Adrenal gland (tissue), 5 donors: ENCODE measurements at regions not wholly inside any gene's neighbourhood (a gene's known extent, or its start where the extent isn't known, plus 50 kb on each side); places are given as distances from the start of the nearest gene placed in this dataset.

ENCODE experiments used
- POLR2A ChIP-seq, 2 donors: fragments of 450-650 bp; IDR thresholded peaks; one replicate each; pipeline ENCODE4 v1.6.1; 2017; ENCODE audit warnings: antibody characterized with exemption in 2 of 2, mild to moderate bottlenecking in 2 of 2, moderate library complexity in 1 of 2
- TF ChIP-seq, protein P1 (sequence below), 6 experiments: fragments of 450-650 bp in 4 of 6; fragments of 200-600 bp in 2 of 6; sonication (generic) in 1 of 6; IDR thresholded peaks; 1 replicate in 5 of 6; 2 replicates in 1 of 6; pipeline versions ENCODE4 v1.5.1 to v1.8.0; 2016 to 2021; ENCODE audit warnings: antibody characterized with exemption in 6 of 6, mild to moderate bottlenecking in 2 of 6, moderate library complexity in 1 of 6
- donor health status: DM: no; HTN: no; CAD: no.

DNA sequence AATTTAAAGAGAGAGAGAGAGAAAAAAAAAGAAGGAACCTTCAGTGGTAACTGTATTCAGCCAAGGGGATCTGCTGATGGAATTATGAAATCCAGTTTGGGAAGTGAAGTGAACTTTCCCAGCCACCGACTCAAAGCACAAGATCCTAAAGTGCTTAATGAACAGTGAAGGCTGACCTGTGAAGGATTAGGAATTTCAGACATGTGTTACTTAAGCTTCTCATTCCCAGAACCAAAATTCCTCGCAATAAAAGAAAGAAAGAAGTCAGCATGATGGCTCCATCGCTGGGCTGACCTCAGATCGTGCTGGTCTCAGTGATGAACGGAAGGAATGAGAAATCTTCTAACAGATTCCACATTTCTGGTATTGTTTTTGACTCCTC is 135.2 kb downstream of the ARSF start:
- TF ChIP-seq, protein P1, sequence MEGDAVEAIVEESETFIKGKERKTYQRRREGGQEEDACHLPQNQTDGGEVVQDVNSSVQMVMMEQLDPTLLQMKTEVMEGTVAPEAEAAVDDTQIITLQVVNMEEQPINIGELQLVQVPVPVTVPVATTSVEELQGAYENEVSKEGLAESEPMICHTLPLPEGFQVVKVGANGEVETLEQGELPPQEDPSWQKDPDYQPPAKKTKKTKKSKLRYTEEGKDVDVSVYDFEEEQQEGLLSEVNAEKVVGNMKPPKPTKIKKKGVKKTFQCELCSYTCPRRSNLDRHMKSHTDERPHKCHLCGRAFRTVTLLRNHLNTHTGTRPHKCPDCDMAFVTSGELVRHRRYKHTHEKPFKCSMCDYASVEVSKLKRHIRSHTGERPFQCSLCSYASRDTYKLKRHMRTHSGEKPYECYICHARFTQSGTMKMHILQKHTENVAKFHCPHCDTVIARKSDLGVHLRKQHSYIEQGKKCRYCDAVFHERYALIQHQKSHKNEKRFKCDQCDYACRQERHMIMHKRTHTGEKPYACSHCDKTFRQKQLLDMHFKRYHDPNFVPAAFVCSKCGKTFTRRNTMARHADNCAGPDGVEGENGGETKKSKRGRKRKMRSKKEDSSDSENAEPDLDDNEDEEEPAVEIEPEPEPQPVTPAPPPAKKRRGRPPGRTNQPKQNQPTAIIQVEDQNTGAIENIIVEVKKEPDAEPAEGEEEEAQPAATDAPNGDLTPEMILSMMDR (IDR thresholded peaks at IDR 0.05) = no peak
- TF ChIP-seq POLR2A (IDR thresholded peaks at IDR 0.05) = no peak
